CD4-positive, alpha-beta T cell (primary cell): ENCODE measurements at regions not wholly inside any gene's neighbourhood (a gene's known extent, or its start where the extent isn't known, plus 50 kb on each side); places are given as distances from the start of the nearest gene placed in this dataset.

Source experiments
- ATAC-seq: fragments of 200-7000 bp; cut with Tn5 transposase; one replicate; pipeline ENCODE4 v1.10.0; 2022; ENCODE audit warnings: mild to moderate bottlenecking; ENCODE audit not compliant: poor library complexity
- CTCF ChIA-PET: fragments of 350-600 bp; sonication (Branson Sonifier 250); formaldehyde crosslinking; loops from one replicate; lab custom pipeline; 2021; ENCODE audit warnings: antibody characterized with exemption, inconsistent platforms; lab: Charles Lee
- POLR2A ChIA-PET: fragments of 350-600 bp; sonication (Branson Sonifier 250); formaldehyde crosslinking; loops from one replicate; lab custom pipeline; 2021; ENCODE audit warnings: antibody characterized with exemption, inconsistent platforms; lab: Charles Lee
- DNase-seq, 14 experiments: peaks; one replicate each; pipeline ENCODE4 v3.0.0-alpha.2; 2013 to 2020; ENCODE audit warnings: mixed read lengths in 2 of 14
- H3K27ac ChIP-seq, 2 donors: one replicate each; pipeline versions ENCODE4 v1.5.1 to v1.7.0; 2013; ENCODE audit warnings: low read length in 2 of 2, low read depth in 1 of 2, mild to moderate bottlenecking in 1 of 2
- H3K27me3 ChIP-seq, 2 experiments: 1 replicate in 1 of 2; 2 replicates in 1 of 2; pipeline versions ENCODE4 v1.6.1 to v1.7.0; 2013; ENCODE audit warnings: low read length in 2 of 2, control low read depth in 1 of 2, mild to moderate bottlenecking in 1 of 2, moderate library complexity in 1 of 2; ENCODE audit not compliant: insufficient read depth in 2 of 2, control insufficient read depth in 1 of 2
- H3K36me3 ChIP-seq: one replicate; pipeline ENCODE4 v1.6.1; 2013; ENCODE audit warnings: low read length, control low read depth; ENCODE audit not compliant: insufficient read depth
- H3K4me1 ChIP-seq: one replicate; pipeline ENCODE4 v1.6.1; 2013; ENCODE audit warnings: low read length, control low read depth; ENCODE audit not compliant: insufficient read depth
- H3K4me3 ChIP-seq: one replicate; pipeline ENCODE4 v1.5.1; 2013; ENCODE audit warnings: mild to moderate bottlenecking, low read length, moderate library complexity
- H3K9me3 ChIP-seq, 2 experiments: 1 replicate in 1 of 2; 2 replicates in 1 of 2; pipeline versions ENCODE4 v1.6.1 to v1.7.0; 2013; ENCODE audit warnings: low read length in 2 of 2, mild to moderate bottlenecking in 2 of 2, control low read depth in 1 of 2, moderate library complexity in 1 of 2; ENCODE audit not compliant: control insufficient read depth in 1 of 2, insufficient read depth in 1 of 2
- H3K27ac Mint-ChIP-seq: one replicate; pipeline ENCODE4 v1.8.0; 2020; ENCODE audit warnings: mixed read lengths
- H3K27me3 Mint-ChIP-seq: one replicate; pipeline ENCODE4 v1.8.0; 2021; ENCODE audit warnings: mixed read lengths
- H3K36me3 Mint-ChIP-seq: one replicate; pipeline ENCODE4 v1.8.0; 2021; ENCODE audit warnings: low read depth, mixed read lengths
- H3K4me1 Mint-ChIP-seq: one replicate; pipeline ENCODE4 v1.8.0; 2021; ENCODE audit warnings: low read depth, mixed read lengths
- H3K4me3 Mint-ChIP-seq: one replicate; pipeline ENCODE4 v1.8.0; 2020; ENCODE audit warnings: mild to moderate bottlenecking, mixed read lengths
- H3K9me3 Mint-ChIP-seq: one replicate; pipeline ENCODE4 v1.8.0; 2020; ENCODE audit warnings: mixed read lengths
- intact Hi-C, 2 experiments: fragments of 100-400 bp; cut with DNase I in 1 of 2; cut with micrococcal nuclease in 1 of 2; formaldehyde crosslinking; loops; one replicate each; pipeline versions ENCODE4 v1.15.1 to v1.9.0; 2023 to 2025; cut with DNase I, micrococcal nuclease
- TF ChIP-seq, protein P1 (sequence below): fragments of 200-600 bp; IDR thresholded peaks from one replicate; pipeline ENCODE4 v1.8.0; 2022; ENCODE audit warnings: antibody characterized with exemption, mild to moderate bottlenecking

DNA sequence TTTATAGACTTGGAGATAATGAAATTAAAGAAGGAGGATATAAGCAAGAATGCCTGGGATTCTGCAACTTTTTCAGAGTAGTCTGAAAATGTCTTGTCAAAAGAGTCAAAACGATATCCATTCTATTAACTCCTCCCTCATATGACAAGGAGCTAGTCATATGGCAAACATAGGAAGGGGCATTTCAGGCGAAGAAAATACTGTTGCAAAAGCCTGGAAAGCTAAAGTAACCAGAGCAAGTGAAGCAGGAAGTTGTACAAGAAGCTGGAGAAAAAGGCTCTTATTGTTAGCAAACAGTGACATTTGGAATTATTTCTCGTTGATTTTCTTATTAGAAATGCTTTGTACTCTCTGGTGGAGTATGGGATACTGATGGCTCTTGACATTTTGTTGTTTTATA is 94.0 kb upstream of the PTPRD start:
- H3K27me3 ChIP-seq = no peaks in the 10 kb centered on the region
- ChIA-PET CTCF (no interaction called here), POLR2A (no interaction called here)
- no peaks in the 10 kb centered on the region for H3K36me3 Mint-ChIP-seq
- H3K27ac ChIP-seq = no peak overlapping the region
- intact Hi-C loops = no loop called here
- TF ChIP-seq, protein P1, sequence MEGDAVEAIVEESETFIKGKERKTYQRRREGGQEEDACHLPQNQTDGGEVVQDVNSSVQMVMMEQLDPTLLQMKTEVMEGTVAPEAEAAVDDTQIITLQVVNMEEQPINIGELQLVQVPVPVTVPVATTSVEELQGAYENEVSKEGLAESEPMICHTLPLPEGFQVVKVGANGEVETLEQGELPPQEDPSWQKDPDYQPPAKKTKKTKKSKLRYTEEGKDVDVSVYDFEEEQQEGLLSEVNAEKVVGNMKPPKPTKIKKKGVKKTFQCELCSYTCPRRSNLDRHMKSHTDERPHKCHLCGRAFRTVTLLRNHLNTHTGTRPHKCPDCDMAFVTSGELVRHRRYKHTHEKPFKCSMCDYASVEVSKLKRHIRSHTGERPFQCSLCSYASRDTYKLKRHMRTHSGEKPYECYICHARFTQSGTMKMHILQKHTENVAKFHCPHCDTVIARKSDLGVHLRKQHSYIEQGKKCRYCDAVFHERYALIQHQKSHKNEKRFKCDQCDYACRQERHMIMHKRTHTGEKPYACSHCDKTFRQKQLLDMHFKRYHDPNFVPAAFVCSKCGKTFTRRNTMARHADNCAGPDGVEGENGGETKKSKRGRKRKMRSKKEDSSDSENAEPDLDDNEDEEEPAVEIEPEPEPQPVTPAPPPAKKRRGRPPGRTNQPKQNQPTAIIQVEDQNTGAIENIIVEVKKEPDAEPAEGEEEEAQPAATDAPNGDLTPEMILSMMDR = no peak
- H3K9me3 ChIP-seq = no peaks in the 10 kb centered on the region
- no peaks in the 10 kb centered on the region for H3K27me3 Mint-ChIP-seq
- ATAC-seq = no peak
- H3K27ac Mint-ChIP-seq = no peak overlapping the region
- H3K4me3 ChIP-seq = no peak overlapping the region
- H3K36me3 ChIP-seq = no peaks in the 10 kb centered on the region
- no peaks in the 10 kb centered on the region for H3K4me1 Mint-ChIP-seq
- no peak overlapping the region for H3K4me3 Mint-ChIP-seq
- DNase-seq = no peak
- no peaks in the 10 kb centered on the region for H3K4me1 ChIP-seq
- peaks cover 17% of the 10 kb centered on the region for H3K9me3 Mint-ChIP-seq

DNA sequence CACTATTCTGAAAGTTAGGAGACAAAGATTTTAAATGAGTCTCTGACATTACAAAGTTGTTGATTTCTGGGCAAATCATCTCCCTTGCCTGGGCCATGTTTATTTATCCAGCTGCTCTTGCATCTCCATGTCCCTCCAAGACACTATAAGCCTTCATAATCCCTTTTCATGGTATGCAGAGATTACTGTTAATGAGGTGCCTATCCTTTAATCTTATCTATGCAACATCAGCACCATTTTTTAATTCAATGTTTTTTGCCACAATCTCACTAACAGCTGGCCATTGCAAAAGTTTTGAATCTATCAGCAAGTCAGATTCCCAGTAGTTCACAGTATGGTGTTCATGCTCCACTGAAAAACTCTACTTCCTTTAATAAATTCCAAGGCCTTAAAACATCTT is 108.5 kb upstream of the PTPRD start:
- intact Hi-C loops = no loop called here
- H3K4me3 Mint-ChIP-seq = no peak overlapping the region
- H3K9me3 Mint-ChIP-seq = peaks cover 8% of the 10 kb centered on the region
- H3K36me3 Mint-ChIP-seq = no peaks in the 10 kb centered on the region
- H3K27me3 ChIP-seq = no peaks in the 10 kb centered on the region
- TF ChIP-seq, protein P1 = no peak
- ChIA-PET POLR2A (no interaction called here), CTCF (no interaction called here)
- ATAC-seq (no peak), DNase-seq (no peak)
- no peak overlapping the region for H3K4me3 ChIP-seq
- H3K4me1 Mint-ChIP-seq = no peaks in the 10 kb centered on the region
- H3K27ac ChIP-seq = no peak overlapping the region
- H3K27me3 Mint-ChIP-seq = no peaks in the 10 kb centered on the region
- no peaks in the 10 kb centered on the region for H3K4me1 ChIP-seq
- H3K36me3 ChIP-seq = no peaks in the 10 kb centered on the region
- no peaks in the 10 kb centered on the region for H3K9me3 ChIP-seq
- H3K27ac Mint-ChIP-seq = no peak overlapping the region

DNA sequence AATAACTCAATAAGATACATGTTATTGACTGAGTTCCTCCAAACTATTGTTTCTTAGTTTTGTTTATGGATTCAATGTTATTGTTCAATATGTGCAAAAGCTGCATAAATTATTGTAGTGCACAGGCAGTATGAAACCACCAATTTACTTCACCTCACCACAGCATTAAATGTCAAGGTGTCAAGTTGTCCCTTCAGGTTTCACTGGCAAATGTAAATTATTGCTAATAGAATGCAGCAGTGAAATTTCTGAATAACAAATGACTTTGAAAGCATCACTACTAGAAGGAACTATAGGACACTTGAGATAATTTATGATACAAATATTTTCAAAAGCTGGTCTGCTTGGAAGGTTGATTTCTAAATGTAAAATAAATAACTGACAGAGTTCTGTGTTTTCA is 116.4 kb upstream of the PTPRD start:
- TF ChIP-seq, protein P1 = no peak
- Histone ChIP-seq H3K27ac (no peak overlapping the region), H3K36me3 (no peaks in the 10 kb centered on the region), H3K9me3 (no peaks in the 10 kb centered on the region), H3K4me3 (no peak overlapping the region), H3K27me3 (no peaks in the 10 kb centered on the region), H3K4me1 (no peaks in the 10 kb centered on the region)
- Mint-ChIP-seq H3K9me3 (peaks cover 9% of the 10 kb centered on the region), H3K4me1 (no peaks in the 10 kb centered on the region), H3K27ac (no peak overlapping the region), H3K4me3 (no peak overlapping the region), H3K36me3 (no peaks in the 10 kb centered on the region), H3K27me3 (no peaks in the 10 kb centered on the region)
- intact Hi-C loops = no loop called here
- ChIA-PET CTCF (no interaction called here), POLR2A (no interaction called here)
- ATAC-seq (no peak), DNase-seq (no peak)
